Heart right ventricle (tissue), 16 donors: ENCODE measurements at regions not wholly inside any gene's neighbourhood (a gene's known extent, or its start where the extent isn't known, plus 50 kb on each side); places are given as distances from the start of the nearest gene placed in this dataset.
A peak's percentile ranks its signal among the peaks of the same experiment; 100 is the strongest.

Experiments
- ATAC-seq, 8 donors: fragments of 200-7000 bp; cut with Tn5 transposase; one replicate each; pipeline ENCODE4 v1.9.1; 2020; ENCODE audit warnings: mild to moderate bottlenecking in 8 of 8, moderate library complexity in 8 of 8, moderate number of reproducible peaks in 1 of 8
- DNase-seq, 2 donors: peaks; one replicate each; pipeline ENCODE4 v3.0.0-alpha.2; 2020
- H3K27ac ChIP-seq, 10 donors: fragments of 200-600 bp; sonication (generic) in 2 of 10; one replicate each; pipeline versions ENCODE4 v1.5.0 to v1.8.0; 2020 to 2022; ENCODE audit warnings: mild to moderate bottlenecking in 3 of 10
- H3K27me3 ChIP-seq, 7 donors: fragments of 200-600 bp; one replicate each; pipeline ENCODE4 v1.8.0; 2021 to 2022; ENCODE audit warnings: mild to moderate bottlenecking in 2 of 7
- H3K36me3 ChIP-seq, 9 donors: fragments of 200-600 bp; sonication (generic) in 1 of 9; one replicate each; pipeline versions ENCODE4 v1.5.0 to v1.8.0; 2020 to 2022; ENCODE audit warnings: mild to moderate bottlenecking in 2 of 9
- H3K4me1 ChIP-seq, 9 donors: fragments of 200-600 bp; sonication (generic) in 1 of 9; one replicate each; pipeline versions ENCODE4 v1.5.0 to v1.8.0; 2020 to 2022; ENCODE audit warnings: mild to moderate bottlenecking in 4 of 9
- H3K4me3 ChIP-seq, 10 donors: fragments of 200-600 bp; sonication (generic) in 2 of 10; one replicate each; pipeline versions ENCODE4 v1.5.0 to v1.8.0; 2020 to 2022; ENCODE audit warnings: mild to moderate bottlenecking in 7 of 10, moderate library complexity in 2 of 10
- H3K9me3 ChIP-seq, 11 donors: fragments of 200-600 bp in 10 of 11; sonication (generic) in 2 of 11; one replicate each; pipeline versions ENCODE4 v1.5.0 to v1.8.0; 2013 to 2022; ENCODE audit warnings: mild to moderate bottlenecking in 2 of 11, control low read depth in 1 of 11, moderate library complexity in 1 of 11
- CTCF ChIP-seq, 9 donors: fragments of 200-600 bp; sonication (generic) in 2 of 9; IDR thresholded peaks; one replicate each; pipeline versions ENCODE4 v1.5.0 to v1.8.0; 2021 to 2022; ENCODE audit warnings: antibody characterized with exemption in 9 of 9, mild to moderate bottlenecking in 5 of 9, moderate library complexity in 1 of 9
- WGBS, 2 donors: extraction: QIAGEN DNeasy Blood & Tissue Kit; methylation state at CpG; one replicate each; pipeline ENCODE4 v1.1.7; 2013; ENCODE audit warnings: inconsistent platforms in 1 of 2; 5-methylcytosine and 5-hydroxymethylcytosine counted together
- intact Hi-C, 10 donors: fragments of 100-400 bp; cut with DNase I; formaldehyde crosslinking; loops; one replicate each; pipeline versions ENCODE4 v1.11.1 to v1.14.2; 2022
- donor health status: Arrhythmogenic right ventricular cardiomyopathy.
- donor health status: ischemic (EF 13 %, LVEDD 7.1; RV severe dilation, severe dysfunction).
- donor health status: healthy with polysubstance abuse.
- donor health status: DM: no; HTN: yes; CAD: no.
- donor health status: DM: no; HTN: no; CAD: no.
- donor health status: ischemic (EF 25% LVEDD 6.9; RV normal size, moderate dysfunction).
- donor health status: ischemic (EF 25% LVEDD 5.7; RV mildly dilated, moderate dysfunction).
- donor health status: healthy.
- donor health status: DM: yes; HTN: yes; CAD: no.
- donor health status: Ischemic cardiomyopathy.
- donor health status: ischemic (EF 35%, LVEDD 5.7; RV mildly dilated, moderate dysfunction).
- donor health status: nonischemic (EF 11% LVEDD 7.7; RV severe dilation, severe dysfunction).
- donor health status: DM: yes; HTN: yes; CAD: no.
- donor health status: PGD.
- donor health status: ischemic (EF 29% LVEDD 5.4; RV normal size, mild dysfunction).
- donor health status: nonischemic (EF 23%, LVEDD 6.1; RV moderate dilation, normal function).

- H3K4me1 ChIP-seq, result peaks cover 0 to 22% (median 0%) of the 10 kb centered on the region in 9 donors
- intact Hi-C loops, result no loop called here
- ATAC-seq (peak in 1 of 8 donors; percentile 24), DNase-seq (no peak)
- no peaks in the 10 kb centered on the region for H3K27me3 ChIP-seq
- H3K27ac ChIP-seq, result peak overlapping the region in 2 of 10 donors; percentile 2 to 29
- TF ChIP-seq CTCF (IDR thresholded peaks at IDR 0.05), result no peak
- H3K9me3 ChIP-seq, result no peaks in the 10 kb centered on the region
- no peak overlapping the region for H3K4me3 ChIP-seq
- WGBS, 2 donors, result 86 to 88% methylated on average over 9 of the region's 9 CpGs
- H3K36me3 ChIP-seq, result no peaks in the 10 kb centered on the region
These were observed 112.1 kb upstream of the DDIT4L start for GRCh38 chr4:100302061-100303026.

GRCh38 chr4:100299046-100299840 is 109.0 kb upstream of the DDIT4L start:
- H3K27ac ChIP-seq, result peak overlapping the region in 5 of 10 donors; percentile 40 to 67 (median 59)
- intact Hi-C loops, result no loop called here

GRCh38 chr4:100295792-100296191 is 105.5 kb upstream of the DDIT4L start:
- Histone ChIP-seq H3K27ac (no peak overlapping the region), H3K4me3 (no peak overlapping the region), H3K9me3 (peaks cover 0 to 7% (median 0%) of the 10 kb centered on the region in 11 donors), H3K4me1 (peaks cover 0 to 17% (median 0%) of the 10 kb centered on the region in 9 donors), H3K36me3 (no peaks in the 10 kb centered on the region), H3K27me3 (no peaks in the 10 kb centered on the region)
- TF ChIP-seq CTCF (IDR thresholded peaks at IDR 0.05), result no peak
- ATAC-seq, result no peak
- WGBS, 2 donors, result 53 to 64% methylated on average over 2 of the region's 2 CpGs
- intact Hi-C loops, result no loop called here
- no peak for DNase-seq

More at GRCh38 chr4:100299046-100299840, 109.0 kb upstream of the DDIT4L start:
- no peak for TF ChIP-seq CTCF (IDR thresholded peaks at IDR 0.05)
- Histone ChIP-seq H3K9me3 (peaks cover 0 to 7% (median 0%) of the 10 kb centered on the region in 11 donors), H3K4me1 (peaks cover 0 to 22% (median 0%) of the 10 kb centered on the region in 9 donors), H3K27me3 (no peaks in the 10 kb centered on the region), H3K36me3 (no peaks in the 10 kb centered on the region), H3K4me3 (no peak overlapping the region)
- 34 to 36% methylated on average over 2 of the region's 2 CpGs for WGBS, 2 donors
- DNase-seq (peak in 1 of 2 donors; percentile 42), ATAC-seq (peak; percentile 57 to 95 (median 91))

- no peak for ATAC-seq
- Histone ChIP-seq H3K27ac (no peak overlapping the region), H3K4me3 (no peak overlapping the region), H3K9me3 (peaks cover 0 to 7% (median 0%) of the 10 kb centered on the region in 11 donors), H3K27me3 (no peaks in the 10 kb centered on the region), H3K36me3 (no peaks in the 10 kb centered on the region), H3K4me1 (peaks cover 0 to 20% (median 0%) of the 10 kb centered on the region in 9 donors)
- no peak for TF ChIP-seq CTCF (IDR thresholded peaks at IDR 0.05)
- intact Hi-C loops, result no loop called here
- no peak for DNase-seq
- WGBS, 2 donors, result 72 to 80% methylated on average over 1 of the region's 1 CpG
These were observed 104.1 kb upstream of the DDIT4L start for GRCh38 chr4:100294356-100294755.
